GM13977 (cell line): ENCODE measurements at regions not wholly inside any gene's neighbourhood (a gene's known extent, or its start where the extent isn't known, plus 50 kb on each side); places are given as distances from the start of the nearest gene placed in this dataset.

Source experiments
- DNase-seq: peaks from one replicate; pipeline ENCODE4 v3.0.0; 2012; ENCODE audit warnings: low spot score
- in situ Hi-C: fragments of 300-500 bp; cut with MboI; formaldehyde crosslinking; loops from one replicate; pipeline ENCODE4 v1.12.0; 2022; ENCODE audit warnings: low sequenced_read_pairs, low pct_unique_long_range_greater_than_20kb, mixed read lengths, inconsistent platforms; ENCODE audit not compliant: unreplicated experiment
- TF ChIP-seq, protein P1 (sequence below): IDR thresholded peaks from 2 replicates; pipeline ENCODE4 v1.5.1; 2012; ENCODE audit warnings: mild to moderate bottlenecking, control low read depth; ENCODE audit not compliant: insufficient read depth; ENCODE audit errors: extremely low read depth, missing control alignments

GRCh38 chr11:128066399-128066798 is 521.0 kb downstream of the ETS1 start:
- TF ChIP-seq, protein P1, sequence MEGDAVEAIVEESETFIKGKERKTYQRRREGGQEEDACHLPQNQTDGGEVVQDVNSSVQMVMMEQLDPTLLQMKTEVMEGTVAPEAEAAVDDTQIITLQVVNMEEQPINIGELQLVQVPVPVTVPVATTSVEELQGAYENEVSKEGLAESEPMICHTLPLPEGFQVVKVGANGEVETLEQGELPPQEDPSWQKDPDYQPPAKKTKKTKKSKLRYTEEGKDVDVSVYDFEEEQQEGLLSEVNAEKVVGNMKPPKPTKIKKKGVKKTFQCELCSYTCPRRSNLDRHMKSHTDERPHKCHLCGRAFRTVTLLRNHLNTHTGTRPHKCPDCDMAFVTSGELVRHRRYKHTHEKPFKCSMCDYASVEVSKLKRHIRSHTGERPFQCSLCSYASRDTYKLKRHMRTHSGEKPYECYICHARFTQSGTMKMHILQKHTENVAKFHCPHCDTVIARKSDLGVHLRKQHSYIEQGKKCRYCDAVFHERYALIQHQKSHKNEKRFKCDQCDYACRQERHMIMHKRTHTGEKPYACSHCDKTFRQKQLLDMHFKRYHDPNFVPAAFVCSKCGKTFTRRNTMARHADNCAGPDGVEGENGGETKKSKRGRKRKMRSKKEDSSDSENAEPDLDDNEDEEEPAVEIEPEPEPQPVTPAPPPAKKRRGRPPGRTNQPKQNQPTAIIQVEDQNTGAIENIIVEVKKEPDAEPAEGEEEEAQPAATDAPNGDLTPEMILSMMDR, result no peak
- in situ Hi-C loops, result no loop called here
- no peak for DNase-seq

GRCh38 chr11:128061281-128061871 is 526.0 kb downstream of the ETS1 start:
- TF ChIP-seq, protein P1, result no peak
- DNase-seq, result no peak
- in situ Hi-C loops, result no loop called here

DNA sequence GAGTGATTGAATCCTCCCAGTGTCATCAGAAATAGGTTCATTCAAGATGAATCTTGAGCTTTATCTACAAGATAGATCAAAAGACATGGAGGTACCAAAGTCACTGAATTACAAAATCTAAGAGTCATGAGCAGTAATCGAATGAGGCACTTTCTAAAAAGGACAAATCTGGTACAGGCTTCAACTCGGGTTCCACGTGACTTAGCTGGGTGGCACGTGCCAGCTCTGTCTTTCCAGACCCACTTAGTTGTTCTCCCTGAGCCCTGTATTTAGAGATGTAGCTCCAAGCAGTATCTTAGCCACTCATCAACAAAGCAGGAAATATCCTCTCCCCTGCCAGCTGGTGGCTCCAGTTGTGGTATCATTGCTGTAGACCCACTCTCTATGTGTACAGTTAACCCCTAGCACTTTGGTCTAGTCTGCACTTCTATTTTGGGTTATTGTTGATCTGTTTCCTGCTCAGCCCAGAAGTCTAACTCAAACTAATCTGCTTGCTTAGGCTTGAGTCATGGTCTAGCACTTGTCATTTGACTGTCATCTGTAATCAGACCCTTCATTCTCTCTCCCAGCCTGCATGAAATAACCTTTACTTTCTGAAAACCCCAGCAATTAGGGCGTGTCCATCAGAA is 528.7 kb downstream of the ETS1 start:
- no peak for DNase-seq
- in situ Hi-C loops, result no loop called here
- TF ChIP-seq, protein P1, result no peak

DNA sequence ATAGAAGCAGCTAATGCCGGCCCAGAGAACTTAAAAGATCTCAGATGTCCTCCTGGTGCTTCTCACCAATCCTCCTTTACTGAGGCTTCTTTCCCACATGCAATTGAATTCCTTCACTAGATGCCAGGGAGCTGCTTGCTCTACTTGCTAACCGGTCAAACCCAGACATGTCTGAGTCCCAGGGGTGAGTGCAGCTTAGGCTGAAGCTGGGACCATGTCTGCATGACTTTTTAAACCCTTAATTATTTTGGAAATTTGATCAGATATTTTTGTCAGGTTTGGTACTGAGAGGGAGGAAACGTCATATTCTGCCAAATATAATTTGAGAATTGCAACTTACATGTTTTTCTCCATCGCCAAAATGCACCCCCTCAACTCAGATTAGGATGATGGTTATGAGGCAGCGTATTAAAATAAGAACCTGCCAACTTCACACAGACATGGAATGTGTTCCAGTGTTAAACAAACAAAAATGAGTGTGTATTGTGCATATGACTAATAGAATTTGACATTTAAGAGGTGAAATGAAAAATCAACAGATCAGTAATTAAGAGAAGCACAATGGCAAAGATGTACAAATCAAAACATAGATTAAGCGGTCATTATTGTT is 529.5 kb downstream of the ETS1 start:
- in situ Hi-C loops, result no loop called here
- TF ChIP-seq, protein P1, result no peak
- DNase-seq, result no peak

GRCh38 chr11:128055576-128056217 is 531.7 kb downstream of the ETS1 start:
- TF ChIP-seq, protein P1, result no peak
- in situ Hi-C loops, result no loop called here
- no peak for DNase-seq

- TF ChIP-seq, protein P1, result no peak
- in situ Hi-C loops, result no loop called here
- DNase-seq, result no peak
Observed at GRCh38 chr11:128053981-128054931, 533.1 kb downstream of the ETS1 start.
